Caki2 (cell line): ENCODE measurements at regions not wholly inside any gene's neighbourhood (a gene's known extent, or its start where the extent isn't known, plus 50 kb on each side); places are given as distances from the start of the nearest gene placed in this dataset.
"Not testable (repeated sequence)": the region's sequence is repeated elsewhere in the genome, so short reads cannot be mapped to it uniquely, and the experiment has no call there.

Experiments
- DNase-seq: peaks from one replicate; pipeline ENCODE4 v3.0.0-alpha.2; 2015; ENCODE audit warnings: low read depth
- in situ Hi-C: cut with HindIII; loops from 2 replicates; pipeline ENCODE4 v1.10.0; 2016; ENCODE audit warnings: low sequenced_read_pairs, low pct_unique_long_range_greater_than_20kb, mixed read lengths

DNA sequence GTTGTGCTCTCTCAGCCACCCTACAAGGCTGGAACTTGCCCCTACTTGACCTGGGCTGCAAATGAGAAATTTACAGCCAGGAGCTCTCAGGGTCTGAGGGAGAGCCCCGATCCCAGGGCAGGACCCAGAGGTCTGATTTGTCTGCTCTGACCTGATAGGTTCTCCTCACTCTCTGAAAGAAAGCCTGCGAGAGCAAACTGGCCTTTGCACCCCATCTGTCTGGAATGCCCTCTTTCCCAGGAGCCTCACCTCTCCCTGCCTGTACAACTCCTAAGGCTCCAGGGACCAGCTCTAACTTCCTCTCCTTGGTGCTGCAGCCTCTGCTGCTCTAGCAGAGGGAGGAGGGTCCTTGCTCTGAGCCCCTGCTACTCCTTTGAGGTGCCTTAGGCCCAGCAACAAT lies 137.8 kb downstream of the UQCRFS1 start:
- DNase-seq, result no peak
- in situ Hi-C loops, result no loop called here

DNA sequence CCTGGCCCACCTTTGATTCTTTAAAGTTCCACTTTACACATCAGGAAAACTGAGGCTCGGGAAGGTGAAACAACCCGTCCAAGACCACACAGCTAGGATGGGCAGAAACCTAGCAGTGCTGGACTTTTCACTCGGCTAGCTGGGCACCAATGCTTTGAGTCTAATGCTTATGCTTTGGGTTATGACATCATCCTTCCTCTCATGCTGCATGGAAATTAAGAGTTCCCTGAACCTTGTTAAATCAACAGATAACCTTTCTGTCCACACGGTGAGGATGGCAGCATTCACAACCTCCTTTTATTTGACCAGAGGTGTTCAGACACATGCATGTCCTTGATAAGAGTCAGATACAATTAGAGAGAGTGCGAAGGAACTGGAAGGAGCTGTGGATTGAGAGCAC lies 138.4 kb downstream of the UQCRFS1 start:
- in situ Hi-C loops, result no loop called here
- no peak for DNase-seq

DNA sequence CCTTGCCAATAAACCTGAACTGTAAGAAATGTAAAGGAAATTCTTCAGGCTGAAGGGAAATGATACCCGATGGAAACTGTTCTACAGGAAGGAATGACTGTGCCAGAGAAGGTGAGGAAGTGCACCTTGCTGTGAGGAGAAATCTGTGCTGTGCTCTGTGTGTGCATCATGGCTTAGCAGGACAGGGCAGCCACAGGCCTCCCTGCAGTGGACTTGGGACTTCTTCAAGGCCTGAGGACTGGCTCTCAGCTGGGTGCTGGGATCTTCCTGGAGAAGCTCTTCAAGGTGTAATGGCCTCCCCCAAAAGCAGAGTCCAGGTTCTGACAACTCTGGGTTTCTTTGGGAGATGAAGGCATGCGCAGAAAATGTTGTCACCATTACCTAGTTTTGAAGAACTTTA lies 145.1 kb downstream of the UQCRFS1 start:
- no peak for DNase-seq
- in situ Hi-C loops, result no loop called here

DNA sequence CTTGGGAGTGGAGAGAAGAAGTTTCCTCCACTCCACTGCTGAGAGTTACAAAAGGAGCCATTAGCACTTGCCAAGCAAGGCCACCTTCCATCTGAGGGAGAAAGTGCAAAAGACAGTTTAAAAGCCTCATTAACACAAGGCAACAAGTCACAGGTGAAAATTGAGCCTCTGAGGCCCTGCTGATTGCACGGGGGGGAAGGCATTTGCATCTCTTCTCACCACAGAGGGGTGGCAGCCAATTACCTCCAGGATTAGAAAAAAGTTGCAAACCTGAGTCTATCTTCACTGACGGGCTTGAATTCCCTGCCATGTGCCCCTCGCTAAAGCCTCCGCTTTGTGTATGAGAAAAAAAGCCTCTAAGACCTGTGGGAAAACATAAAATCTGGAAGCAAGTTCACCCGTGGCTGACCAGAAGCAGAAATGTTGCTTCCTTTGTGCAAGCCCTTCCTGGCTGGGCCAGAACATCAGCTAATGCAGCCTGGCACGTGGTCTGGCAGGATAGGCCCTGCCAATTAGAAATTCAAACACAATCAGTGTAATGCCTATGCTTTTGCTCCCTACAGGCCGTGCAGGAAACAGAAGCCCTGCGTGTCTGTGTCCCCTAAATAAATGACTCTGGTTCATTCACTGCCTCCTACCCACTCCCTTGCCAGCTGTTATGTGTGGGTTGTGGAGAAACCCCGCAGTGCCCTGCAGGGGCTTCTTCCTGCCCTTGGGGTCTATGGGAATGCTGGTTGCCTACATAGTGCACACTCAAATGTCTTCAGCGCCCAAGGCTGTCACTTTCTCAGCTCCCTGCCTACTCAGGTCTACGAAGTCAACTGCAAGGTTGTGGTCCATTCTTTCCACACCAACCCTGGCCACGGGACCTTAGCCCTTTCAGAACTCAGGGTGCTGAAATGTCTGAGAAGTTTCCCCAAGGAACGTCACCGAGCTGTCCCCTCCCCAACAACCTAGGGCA lies 150.2 kb downstream of the UQCRFS1 start:
- in situ Hi-C loops, result no loop called here
- no peak for DNase-seq

DNA sequence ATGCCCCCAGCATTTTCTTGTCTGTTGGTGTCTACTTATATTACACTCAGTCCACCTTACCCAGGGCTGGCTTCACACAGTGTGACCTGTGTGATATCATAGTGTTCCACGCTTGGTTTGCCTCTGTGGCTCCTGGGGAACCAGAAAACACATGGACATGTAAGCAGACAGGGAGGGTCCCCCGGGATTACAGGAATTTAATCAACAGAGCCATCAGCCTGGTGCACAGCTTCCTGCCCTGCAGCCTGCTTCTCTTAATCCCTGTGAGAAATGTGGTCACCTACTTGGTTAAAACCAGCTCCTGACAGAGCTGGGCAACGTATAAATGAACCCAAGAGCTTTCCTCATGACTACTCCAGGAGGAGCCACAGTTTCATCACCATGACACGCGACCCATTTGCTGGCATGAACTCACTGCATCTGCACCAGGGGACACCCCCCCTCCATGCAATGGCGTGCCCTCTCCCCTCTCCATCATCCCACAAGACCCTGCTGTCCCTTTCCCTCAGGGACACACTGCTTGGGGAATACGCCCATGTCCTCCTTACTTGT lies 152.1 kb downstream of the UQCRFS1 start:
- in situ Hi-C loops, result no loop called here

DNA sequence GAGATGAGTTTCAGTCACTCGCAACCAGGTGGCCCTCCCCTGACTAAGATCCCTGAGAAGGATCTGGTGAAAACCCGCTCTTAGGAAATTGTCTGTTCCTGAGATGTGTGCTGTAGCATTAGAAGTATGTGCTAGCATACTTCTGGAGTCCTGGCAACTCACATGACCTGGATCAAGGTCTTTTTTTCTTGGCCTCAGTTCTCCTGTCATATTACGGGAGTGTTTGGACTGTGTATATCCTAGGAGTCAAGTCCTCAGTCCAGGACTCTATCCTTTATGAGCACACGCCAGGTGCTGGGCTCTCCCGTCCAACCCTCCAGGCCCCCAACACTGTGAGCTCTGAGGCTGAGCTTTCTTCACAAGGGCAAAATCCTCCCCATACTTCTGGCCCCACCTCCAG lies 156.4 kb downstream of the UQCRFS1 start:
- in situ Hi-C loops, result no loop called here
- DNase-seq, result no peak

More for the DNA sequence above, 152.1 kb downstream of the UQCRFS1 start:
- no peak for DNase-seq

DNA sequence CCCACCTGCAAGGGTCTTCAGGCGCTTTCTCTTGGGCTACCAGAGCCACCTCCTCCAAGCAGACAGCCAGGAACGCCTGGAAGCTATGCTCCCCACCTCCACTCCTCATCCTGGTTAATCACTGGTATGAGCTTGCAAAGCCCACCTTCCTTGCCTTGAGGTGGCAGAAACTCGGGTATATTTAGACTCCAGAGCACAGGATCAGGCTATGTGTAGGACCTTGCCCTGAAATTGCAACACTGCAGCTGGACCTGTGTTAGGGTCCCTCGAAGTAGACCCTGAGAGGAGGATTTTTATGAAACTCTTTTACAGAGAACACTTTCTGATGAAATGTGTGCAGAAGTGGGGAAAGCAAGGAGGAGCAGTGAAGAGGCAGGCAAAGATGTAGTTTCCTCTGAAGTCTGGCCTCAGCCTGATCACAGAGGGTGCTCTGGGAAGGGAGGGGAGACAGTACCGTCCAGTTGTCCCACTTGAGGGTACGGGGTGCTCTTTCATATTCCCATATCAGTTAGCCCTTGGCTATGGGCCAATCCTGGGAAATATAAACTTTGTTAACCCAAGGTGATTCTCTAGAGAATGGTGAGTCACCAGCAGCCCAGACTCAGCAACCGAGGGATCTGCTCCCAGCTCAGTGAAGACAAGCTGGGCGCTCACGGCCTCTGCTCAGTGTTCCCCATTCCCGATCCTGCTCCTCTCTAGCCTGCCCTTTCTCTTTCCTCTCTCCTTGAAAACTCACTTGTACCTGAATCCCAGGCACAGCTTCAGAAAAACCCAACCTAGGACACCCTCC lies 157.9 kb downstream of the UQCRFS1 start:
- in situ Hi-C loops, result no loop called here
- DNase-seq, result peak; percentile 11

DNA sequence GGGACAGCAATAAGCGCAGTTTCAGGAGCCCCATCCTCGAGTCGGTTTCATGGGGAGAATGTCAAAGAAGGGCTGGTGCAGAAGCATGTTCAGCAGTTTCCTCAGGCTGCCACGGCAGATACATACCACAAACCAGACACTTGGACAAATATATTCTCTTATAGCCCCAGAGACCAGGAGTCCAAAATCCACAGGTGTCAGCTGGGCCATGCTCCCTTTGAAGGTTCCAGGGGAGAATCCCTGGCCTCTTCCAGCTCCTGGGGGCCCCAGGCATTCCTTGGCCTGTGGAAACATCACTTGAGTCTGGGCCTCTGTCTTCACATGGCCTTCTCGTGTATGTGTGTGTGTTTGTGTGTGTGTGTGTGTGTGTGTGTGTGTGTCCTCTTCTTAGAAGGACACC lies 164.1 kb downstream of the UQCRFS1 start:
- in situ Hi-C loops, result no loop called here
- no peak for DNase-seq

DNA sequence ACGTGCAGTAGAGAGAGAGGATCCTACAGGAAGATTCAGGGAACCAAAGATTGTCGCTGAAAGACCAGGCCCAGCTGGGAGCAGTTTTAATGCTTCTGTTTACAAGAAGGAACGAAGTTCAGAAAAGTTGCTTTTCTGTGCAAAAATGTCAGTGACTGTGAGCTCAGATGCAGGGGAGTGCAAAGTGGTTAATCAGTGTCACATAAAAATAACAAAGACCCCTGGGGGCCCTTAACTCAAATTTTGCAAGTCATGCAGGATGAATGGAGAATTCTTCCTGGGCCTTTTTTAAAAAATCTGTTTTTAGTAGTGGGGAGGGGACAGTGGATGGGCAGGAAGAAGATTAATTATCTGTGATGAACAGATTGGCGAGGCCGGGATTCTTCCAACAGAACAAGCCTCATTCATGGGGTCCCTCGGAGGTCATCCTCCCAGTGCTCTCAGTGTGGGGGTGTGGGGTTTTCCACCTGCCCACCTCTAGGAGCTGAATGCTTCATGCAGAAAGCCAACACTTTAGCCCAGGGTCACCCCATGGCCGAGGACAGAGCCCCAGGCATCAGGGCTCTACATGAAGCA lies 167.2 kb downstream of the UQCRFS1 start:
- in situ Hi-C loops, result no loop called here
- DNase-seq, result no peak

DNA sequence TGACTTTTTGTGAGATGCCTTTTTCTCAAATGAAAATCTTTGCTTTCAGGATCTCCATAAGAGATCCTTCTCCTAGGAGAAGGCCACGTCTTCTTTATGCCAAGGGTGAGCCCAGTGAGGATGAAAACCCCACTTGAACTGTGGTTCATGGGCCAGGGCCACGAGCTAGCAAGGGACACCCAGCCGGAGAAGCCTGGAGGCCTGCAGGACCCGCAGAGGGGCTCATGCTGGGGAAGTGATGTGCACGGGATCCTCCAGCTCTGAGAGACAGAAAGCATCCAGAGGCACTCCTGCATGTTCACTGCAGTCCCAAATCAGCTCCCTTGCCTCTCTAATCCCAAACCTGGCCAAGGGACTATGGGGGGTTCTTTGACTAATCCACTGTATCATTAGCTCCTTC lies 168.9 kb downstream of the UQCRFS1 start:
- in situ Hi-C loops, result no loop called here
- DNase-seq, result no peak

DNA sequence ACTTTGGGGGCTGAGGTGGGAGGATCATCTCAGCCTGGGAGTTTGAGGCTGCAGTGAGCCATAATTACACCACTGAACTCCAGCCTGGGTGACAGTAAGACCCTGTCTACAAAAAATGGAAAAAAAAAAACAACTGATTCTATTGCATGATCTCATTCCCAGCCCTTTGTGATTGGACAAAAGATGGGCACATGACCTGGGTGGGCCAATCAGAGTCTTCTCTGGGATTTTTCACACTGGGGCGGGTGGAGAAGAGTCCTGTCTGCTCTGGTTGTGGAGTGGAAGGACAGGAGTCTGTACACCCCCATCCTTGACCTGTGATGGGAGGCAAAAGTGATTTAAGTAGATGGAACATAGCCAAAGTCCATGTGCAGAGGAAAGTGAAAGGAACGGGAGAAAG lies 170.5 kb downstream of the UQCRFS1 start:
- no peak for DNase-seq
- in situ Hi-C loops, result no loop called here

DNA sequence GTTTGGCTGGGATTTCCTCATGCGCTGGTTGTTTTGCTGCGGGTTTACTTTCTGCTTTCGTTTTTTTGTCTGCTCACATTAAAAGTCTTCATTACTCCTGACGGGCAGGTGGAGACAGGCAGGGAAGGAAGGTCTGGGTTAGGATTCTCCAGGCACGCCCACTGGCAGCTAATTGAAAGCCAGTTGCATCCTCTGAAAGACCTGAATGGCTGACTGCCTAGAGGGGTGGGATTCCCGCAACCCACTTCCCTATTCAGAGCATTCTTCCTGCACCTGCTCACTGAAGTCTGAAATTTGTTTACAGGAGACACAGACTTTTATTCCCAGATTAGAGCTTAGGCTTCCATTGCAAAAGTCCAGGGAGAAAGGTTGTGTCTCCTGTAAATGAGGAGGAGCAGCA lies 172.0 kb downstream of the UQCRFS1 start:
- no peak for DNase-seq
- in situ Hi-C loops, result no loop called here

DNA sequence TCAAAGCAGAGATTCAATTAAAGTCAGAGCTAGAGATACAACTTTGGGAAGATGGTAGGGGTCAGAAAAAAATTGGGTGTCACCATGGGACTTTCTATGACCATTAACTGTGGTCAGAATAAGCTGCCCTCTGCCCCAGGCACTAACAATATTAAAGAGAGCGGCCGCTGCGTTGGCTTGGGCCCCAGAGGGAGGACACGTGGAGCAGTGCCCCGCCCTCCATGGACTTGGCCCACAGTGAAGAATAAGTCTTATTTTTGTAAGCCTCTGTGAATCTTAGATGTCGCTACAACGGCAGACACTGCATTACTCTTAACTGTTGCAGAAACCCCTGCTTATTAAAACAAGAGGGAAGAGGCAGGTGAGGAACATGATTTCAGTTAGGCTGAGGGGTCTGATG lies 172.7 kb downstream of the UQCRFS1 start:
- in situ Hi-C loops, result no loop called here

DNA sequence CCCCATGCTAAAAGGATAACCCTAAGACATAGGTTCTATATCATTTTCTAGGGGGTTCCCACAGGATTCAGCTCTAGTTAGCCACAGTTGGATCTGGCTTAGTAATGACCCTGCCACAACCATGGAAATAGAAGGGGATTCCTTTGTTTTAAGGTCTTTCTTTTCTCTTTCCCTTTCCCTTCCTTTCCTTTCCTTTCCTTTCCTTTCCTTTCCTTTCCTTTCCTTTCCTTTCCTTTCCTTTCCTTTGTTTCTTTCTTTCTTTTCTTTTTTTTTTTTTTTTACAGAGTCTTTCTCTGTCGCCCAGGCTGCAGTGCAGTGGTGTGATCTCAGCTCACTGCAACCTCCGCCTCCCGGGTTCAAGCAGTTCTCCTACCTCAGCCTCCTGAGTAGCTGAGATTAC lies 173.9 kb downstream of the UQCRFS1 start:
- in situ Hi-C loops, result not testable (repeated sequence)

More for the DNA sequence above, 172.7 kb downstream of the UQCRFS1 start:
- DNase-seq, result no peak

DNA sequence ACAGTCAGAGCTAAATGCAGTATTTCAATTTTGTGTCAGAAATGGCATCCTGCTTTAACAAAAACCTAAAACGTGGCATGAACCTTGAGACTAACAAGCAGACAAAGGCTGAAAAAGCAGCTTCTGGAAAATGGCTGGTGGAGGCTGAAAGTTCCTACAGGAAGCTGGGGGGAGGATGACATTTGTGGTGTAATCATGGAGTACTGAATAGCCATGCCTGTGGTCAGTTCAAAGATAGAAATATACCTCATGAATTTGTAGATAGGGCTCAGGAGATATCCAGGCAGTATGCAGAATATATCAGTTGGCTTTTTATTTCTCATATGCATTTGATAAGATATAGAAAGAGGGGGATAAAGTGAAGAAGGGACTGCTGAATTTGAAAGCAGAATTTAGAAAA lies 181.7 kb downstream of the UQCRFS1 start:
- DNase-seq, result no peak

More for the DNA sequence above, 173.9 kb downstream of the UQCRFS1 start:
- not testable (repeated sequence) for DNase-seq

DNA sequence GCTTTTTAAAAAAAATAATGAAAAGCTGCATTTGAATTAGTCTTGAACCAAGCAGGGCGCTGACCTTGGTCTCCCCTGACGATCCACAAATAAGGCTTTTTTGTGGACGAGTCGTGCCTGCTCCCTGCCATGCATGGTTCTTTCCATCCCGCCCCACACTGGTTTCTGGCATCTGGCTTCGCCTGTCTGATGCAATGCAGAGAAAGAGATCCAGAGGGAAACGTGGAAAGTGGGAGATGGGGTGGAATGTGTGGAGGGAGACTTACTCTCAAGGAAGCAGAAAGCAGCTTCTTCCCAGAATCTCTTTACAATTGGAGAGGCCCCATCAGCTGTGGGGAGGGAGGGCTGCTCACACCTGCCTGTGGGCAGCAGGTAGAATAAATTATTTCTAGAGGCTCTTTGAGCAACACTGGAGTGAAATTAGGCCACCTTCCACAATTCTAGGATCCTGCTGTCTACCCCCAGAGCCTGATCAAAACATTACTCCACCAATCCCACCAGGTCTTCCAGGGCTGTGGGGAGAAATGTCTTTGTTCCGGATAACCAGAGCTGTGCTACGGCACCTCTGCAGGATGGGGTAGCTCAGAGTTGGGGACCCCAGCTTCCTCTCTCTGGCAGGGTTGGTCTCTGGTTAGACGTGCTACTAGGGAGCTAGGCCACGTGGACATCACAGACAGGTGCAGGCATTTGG lies 183.5 kb downstream of the UQCRFS1 start:
- in situ Hi-C loops, result no loop called here
- no peak for DNase-seq

More for the DNA sequence above, 181.7 kb downstream of the UQCRFS1 start:
- in situ Hi-C loops, result no loop called here

DNA sequence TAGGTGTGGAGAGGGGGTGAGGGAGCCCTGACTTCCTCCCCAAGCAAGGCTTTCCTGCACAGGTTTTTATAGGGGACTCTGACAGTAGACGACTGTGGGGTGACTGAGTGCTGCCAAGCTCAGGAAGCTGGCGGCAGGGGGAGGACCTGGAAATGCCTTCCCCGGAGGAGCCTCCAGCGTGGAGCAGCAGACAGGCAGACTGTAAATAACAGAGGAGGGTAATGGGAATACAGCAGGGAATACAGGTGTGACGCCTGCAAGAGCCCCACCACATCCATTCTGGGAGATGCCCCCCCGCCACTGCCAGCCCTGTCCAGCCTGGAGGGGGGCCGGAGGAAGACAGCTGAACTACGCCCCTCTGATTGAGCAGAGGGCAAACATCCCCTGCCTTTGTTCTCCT lies 190.4 kb downstream of the UQCRFS1 start:
- DNase-seq, result no peak
- in situ Hi-C loops, result no loop called here

DNA sequence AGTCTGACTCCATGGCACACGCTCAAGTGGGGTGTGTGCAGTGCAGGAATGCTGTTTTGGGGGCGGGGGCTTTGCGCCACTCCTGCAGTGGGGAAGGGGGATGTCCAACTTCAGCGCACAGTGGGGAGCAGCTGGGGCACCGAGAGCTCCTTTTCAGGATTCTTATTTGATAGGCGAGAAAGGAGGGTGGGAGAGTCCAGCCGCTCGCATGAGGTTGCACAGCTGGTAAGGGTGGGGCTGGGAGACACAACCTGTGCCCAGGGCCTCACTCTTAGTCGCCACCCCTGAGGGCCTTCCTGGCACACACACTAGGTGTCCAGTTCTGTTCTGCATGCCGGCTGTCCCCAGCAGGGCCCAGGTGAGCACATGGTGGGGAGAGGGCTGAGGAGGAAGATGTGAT lies 190.8 kb downstream of the UQCRFS1 start:
- in situ Hi-C loops, result no loop called here
- DNase-seq, result no peak
